Upper lobe of left lung (tissue), 4 donors: ENCODE measurements at regions not wholly inside any gene's neighbourhood (a gene's known extent, or its start where the extent isn't known, plus 50 kb on each side); places are given as distances from the start of the nearest gene placed in this dataset.

Source experiments
- CTCF ChIP-seq, 6 experiments: fragments of 450-650 bp in 4 of 6; fragments of 200-600 bp in 2 of 6; sonication (generic) in 2 of 6; IDR thresholded peaks; one replicate each; pipeline ENCODE4 v1.5.1; 2016 to 2019; ENCODE audit warnings: antibody characterized with exemption in 6 of 6
- EP300 ChIP-seq, 4 donors: sonication (generic); formaldehyde crosslinking; IDR thresholded peaks; one replicate each; pipeline ENCODE4 v1.5.1; 2017; ENCODE audit warnings: antibody characterized with exemption in 4 of 4, control low read depth in 2 of 4
- POLR2A ChIP-seq, 4 donors: fragments of 450-650 bp; IDR thresholded peaks; one replicate each; pipeline ENCODE4 v1.5.1; 2016 to 2017; ENCODE audit warnings: antibody characterized with exemption in 4 of 4, mild to moderate bottlenecking in 2 of 4

- TF ChIP-seq CTCF (IDR thresholded peaks at IDR 0.05) (no peak), POLR2A (IDR thresholded peaks at IDR 0.05) (no peak), EP300 (IDR thresholded peaks at IDR 0.05) (no peak)
These were observed 869.1 kb downstream of the KCNT2 start for GRCh38 chr1:195738966-195739650.
